ENCODE measurements at regions not wholly inside any gene's neighbourhood (a gene's known extent, or its start where the extent isn't known, plus 50 kb on each side); places are given as distances from the start of the nearest gene placed in this dataset.
"Not testable (repeated sequence)": the region's sequence is repeated elsewhere in the genome, so short reads cannot be mapped to it uniquely, and the experiment has no call there.

DNA sequence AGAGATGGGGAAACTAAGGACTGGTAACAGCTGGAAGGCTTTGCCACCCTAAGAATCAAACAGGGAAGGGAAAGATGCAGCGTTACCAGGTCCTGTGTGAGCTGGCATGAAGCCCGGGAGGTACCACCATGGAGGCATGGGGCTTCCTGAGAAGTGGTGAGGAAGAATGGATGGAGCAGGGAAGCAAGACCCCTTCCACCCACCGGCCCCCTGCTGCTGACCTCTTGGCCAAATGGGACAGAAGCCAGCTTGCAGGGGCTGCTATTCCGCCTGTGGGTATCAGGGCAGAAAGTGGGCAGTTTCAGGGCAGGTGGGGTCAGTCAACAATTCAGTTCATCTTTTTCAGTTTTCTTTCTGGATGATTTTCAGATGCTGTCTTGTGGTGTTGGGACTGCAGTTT is 1099.9 kb downstream of the TBC1D22A start:
- DNase-seq = no peak

GRCh38 chr22:47860907-47861306 is 1098.5 kb downstream of the TBC1D22A start:
- not testable (repeated sequence) for DNase-seq

GRCh38 chr22:47859881-47860525 is 1097.6 kb downstream of the TBC1D22A start:
- no peak for DNase-seq

DNA sequence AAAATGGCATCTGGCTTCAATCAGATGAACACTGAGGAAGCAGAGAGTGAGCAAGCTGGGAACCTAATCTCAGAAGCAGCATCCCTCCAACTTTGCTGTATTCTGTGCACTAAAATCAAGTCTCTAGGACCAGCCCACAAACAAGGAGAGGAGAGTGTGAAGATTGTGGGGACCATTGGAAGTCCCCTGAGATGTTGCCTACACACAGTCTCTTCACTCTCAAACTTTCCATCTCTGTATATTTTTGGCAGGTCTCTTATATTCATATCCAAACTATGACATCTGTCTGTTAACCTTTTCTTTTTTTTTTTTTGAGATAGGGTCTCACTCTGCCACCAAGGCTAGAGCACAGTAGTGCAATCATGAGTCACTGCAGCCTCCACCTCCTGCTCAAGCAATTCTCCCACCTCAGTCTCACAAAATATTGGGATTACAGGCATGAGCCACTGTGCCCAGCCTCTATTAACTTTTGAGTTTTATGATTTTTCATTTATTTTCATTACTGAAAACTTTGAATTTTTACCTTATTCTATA is 1096.4 kb downstream of the TBC1D22A start:
- DNase-seq = no peak

DNA sequence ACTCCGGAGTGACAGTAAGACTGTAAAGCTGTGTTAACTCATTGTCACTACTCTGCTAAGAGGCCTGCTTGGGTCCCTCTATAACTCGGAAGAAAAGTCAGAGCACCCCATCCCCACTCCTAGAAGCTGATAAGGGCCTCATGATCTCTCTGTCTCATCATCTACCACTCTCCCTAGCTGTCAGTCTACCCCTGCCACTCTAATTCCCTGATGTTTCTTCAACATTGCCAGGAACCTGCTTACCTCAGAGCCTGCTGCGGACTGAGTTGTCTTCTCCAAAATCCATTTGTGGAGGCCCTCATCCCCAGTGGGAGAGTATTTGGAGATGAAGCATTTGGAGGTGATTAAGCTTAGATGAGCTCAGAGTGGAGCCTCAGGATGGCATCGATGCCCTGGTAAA is 1092.2 kb downstream of the TBC1D22A start:
- no peak for DNase-seq

DNA sequence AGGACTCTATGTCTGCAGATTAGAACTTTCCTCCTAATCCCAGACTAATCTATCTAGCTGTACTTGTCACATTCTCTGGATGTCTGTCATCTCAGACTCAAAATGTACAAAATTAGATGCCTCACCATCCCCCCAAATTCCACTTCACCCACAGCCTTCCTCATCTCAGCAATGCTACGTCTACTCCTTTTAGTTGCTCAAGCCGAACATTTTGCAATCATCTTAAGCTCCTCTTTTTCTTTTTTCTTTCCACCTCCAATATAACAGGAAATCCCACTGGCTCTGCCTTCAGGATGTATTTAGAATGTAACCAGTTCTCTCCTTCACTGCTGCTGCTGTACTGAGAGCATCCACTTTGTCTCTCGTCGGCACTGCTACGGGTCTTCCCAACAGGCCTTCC is 1091.8 kb downstream of the TBC1D22A start:
- DNase-seq = no peak

- DNase-seq = no peak
These were observed 1091.3 kb downstream of the TBC1D22A start for GRCh38 chr22:47853750-47854149.

- no peak for DNase-seq
These were observed 1089.1 kb downstream of the TBC1D22A start for GRCh38 chr22:47851586-47851985.

- no peak for DNase-seq
These were observed 1088.2 kb downstream of the TBC1D22A start for GRCh38 chr22:47850644-47851151.

DNA sequence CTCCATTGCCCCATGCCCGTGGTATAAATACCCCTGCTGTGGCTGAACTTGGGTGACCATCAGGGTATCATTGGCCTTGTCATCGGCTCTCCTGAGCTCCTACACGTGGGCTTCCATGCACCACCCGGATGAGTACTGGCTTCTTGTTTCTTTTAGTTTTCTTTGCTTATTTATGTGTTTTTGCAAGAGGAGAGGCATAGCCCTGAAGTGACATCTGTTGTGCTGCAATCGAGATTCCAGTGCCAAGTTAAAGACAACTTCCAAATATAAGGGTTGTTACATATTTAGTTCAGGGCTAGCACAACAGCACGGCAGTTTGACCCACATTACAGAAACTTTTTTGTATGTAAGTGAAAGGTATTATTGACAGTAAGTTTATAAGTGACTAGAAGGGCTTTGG is 1087.1 kb downstream of the TBC1D22A start:
- DNase-seq = no peak

DNA sequence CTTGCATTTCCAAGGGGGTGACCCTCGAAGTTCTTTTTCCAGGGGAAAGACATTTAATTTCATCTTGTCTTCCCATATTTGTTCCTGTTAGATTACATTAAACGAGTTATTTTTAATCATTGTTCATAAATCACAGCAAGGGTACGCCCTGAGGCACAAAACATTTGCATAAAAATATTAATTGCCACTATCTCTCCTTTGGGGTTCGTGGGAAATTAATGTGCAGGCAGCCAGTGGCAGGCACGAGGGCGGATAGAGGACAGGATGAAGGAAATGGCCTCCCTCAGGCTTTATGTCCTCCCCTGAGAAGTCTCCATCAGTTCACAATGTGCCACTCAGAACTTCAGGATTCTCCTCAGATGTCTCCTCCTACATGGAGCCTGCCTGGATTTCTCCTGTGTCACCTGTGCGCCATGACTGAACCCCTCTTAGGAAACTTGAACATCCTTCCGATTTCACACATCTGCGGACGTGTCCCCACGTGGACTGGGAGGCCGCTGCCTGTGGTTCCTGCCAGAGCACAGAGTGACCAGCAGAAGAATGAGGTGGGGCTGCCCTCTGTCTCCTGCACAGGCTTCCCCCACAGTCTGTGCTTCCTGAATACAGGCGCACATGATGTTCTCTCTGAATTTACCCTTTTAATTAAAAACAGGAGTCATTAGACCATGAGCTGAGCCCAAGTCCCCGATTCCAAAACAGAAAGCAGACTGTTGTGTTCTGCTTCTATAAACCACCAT is 1085.9 kb downstream of the TBC1D22A start:
- no peak for DNase-seq

- no peak for DNase-seq
These were observed 1084.9 kb downstream of the TBC1D22A start for GRCh38 chr22:47847131-47847890.

- no peak for DNase-seq
These were observed 1083.8 kb downstream of the TBC1D22A start for GRCh38 chr22:47846206-47846605.

DNA sequence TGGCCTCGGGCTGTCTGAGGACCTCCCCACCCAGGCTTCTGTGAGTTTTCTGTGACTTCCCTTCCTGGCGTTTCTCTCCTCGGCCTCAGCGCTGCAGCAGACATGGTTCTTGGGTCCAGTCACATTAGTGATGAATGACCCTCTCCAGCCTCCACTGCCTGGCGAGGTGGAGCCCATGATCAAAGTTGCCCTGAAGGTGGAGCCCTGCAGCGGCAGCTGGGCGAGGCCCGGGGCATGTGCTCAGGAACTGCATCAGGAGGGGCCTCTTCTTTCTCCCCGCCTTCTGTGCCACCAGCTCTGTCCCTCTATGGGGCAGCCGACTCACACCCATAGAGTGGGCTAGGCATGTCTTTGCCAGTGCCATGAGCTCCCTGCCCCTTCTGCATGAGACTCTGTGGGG is 1079.7 kb downstream of the TBC1D22A start:
- no peak for DNase-seq

DNA sequence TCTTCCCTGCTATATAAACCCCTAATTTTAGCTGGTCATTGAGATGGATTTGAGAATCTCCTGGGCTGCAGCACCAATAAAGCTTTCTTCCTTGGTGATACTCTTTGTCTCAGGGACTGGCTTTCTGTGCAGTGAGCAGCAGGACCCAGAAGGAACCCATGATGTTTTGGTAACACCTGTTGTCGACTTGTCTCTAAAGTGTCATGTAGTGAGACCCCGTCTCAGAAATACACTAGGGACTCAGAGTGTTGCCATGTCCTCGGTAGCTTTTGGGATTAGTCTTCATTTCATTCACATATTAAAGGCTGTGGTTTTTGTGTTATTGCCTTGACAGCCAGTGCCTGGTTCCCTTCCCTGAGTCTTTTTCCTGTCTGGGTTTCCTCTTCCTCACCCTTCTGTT is 1078.7 kb downstream of the TBC1D22A start:
- DNase-seq = no peak

DNA sequence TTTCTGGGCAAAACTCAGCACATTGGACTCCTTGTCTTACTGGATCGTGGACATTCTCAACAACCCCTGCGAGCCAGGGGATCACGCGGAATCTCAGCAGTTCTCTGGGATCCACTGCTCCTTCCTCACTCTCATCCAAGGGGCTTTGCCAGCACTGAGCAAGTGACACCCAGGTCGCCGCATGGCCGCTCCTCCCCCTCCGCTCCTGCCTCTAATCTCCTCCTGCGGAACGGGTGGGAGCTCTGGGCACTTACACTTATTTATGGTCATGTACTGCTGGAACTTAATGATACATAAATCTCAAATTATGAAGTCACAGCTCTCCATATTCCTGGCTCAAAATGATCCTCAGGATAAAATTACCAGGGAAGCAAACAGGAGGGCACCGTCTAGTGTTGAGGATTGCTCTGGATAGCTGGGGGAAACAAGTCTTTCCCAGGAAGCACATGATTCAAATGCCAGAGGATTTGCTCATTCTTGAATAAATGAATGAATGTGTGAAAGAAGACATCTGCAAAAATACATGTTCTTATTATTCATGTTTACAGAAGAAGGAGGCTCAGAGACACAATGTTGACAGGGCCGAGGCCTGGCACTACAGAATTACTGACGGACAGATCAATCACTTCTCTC is 1077.3 kb downstream of the TBC1D22A start:
- no peak for DNase-seq

- no peak for DNase-seq
These were observed 1075.3 kb downstream of the TBC1D22A start for GRCh38 chr22:47837703-47838102.

DNA sequence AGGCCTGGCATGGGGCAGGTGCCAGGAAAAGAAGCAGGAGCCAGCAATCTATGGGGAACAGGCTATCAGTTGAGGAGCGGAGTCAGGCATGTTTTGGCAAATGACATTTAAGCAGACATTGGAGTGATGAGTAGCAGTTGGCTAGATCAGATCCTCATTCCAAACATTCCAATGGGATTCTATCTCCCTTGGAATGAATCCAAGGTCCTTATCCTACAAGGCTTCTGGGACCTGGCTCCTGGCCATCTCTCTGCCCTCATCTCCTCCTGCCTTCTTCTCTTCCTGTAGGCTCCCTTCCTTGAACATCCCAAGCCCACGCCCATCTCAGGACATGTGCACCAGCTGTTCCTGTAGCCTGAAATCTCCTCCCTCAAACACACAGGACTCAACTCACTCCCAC is 1074.5 kb downstream of the TBC1D22A start:
- no peak for DNase-seq

DNA sequence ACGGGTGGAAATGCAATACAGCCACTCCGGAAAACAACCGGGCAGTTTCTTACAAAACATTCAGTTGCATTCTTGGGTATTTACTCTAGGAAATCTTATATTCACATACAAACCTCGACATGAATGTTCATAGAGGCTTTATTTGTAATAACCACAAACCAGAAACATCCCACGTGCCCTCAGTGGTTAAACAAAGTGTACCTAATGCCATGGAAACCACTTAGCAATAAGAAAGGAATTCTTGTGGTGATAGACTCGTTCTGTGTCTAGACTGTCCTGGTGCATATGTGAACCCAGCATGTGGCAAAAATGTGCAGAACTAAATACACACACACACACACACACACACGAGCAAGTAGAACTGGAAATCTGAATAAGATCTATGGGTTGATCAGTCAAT is 1073.3 kb downstream of the TBC1D22A start:
- DNase-seq = no peak

DNA sequence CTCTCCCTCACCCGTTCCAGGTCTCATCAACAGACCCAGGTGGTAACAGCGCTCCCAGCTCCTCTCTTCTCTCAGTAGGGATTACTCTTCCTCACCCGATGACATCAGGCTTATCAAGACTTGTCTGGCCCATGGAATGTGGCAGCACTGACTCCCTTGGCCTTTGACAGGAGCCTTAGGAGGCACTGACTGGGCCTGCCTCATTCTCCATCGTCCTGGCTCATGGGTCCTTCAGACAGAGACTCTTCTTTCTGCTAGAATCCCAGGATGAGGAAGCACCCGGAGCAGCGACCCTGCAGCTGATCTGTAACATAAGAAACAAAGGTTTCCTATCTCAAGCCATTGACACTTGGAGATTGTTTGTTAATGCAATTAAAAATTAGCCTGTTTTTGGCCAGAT is 1063.6 kb downstream of the TBC1D22A start:
- no peak for DNase-seq

DNA sequence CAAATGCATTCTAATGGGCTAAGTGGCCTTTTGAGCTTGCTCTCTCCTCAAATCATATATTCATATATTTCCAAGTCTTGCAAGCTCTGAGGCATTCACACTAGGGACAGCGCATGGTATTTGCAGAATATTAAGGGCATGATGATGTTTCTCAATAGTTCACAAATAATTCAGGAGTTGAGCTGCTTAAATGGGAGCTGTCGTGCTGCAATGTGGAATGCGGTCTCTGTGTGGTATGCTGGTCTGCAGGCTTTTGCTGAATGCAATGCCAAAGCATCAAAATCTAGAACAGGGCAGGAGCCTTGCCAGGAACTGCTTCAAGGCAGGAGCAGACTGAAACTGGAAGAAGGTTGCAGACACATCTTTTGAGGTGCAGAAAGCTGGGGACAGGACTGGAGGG is 1060.0 kb downstream of the TBC1D22A start:
- DNase-seq = peak; percentile 3

GRCh38 chr22:47818496-47818895 is 1056.0 kb downstream of the TBC1D22A start:
- DNase-seq = peak; percentile 24

DNA sequence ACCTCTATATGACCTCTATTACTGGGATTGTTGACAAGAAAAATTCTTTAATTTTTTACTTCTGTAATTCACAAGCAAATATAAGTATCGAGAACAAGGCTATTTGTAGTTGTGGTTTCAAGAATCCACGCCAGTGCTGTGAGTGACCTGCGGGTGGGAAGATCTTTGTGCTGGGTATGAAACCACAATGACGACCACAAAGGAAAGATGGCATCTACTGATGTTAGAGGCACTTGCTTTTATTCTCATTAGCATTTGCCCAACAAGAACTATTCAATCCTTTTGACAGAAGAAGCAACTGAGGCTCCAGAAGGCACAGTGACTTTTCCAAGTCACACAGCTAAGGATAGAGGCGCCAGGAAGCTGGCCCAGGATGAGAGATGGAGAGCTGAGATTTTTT is 1054.9 kb downstream of the TBC1D22A start:
- peak; percentile 1 for DNase-seq
